Neural crest cell (in vitro differentiated cells): ENCODE measurements at regions not wholly inside any gene's neighbourhood (a gene's known extent, or its start where the extent isn't known, plus 50 kb on each side); places are given as distances from the start of the nearest gene placed in this dataset.

Experiments
- DNase-seq: peaks from one replicate; pipeline ENCODE4 v3.0.0; 2021; ENCODE audit warnings: low read depth, mixed read lengths, low spot score
- H3K27ac Mint-ChIP-seq: one replicate; pipeline ENCODE4 v1.8.0; 2021; ENCODE audit warnings: mild to moderate bottlenecking, mixed read lengths; ENCODE audit not compliant: unreplicated experiment
- H3K27me3 Mint-ChIP-seq: 2 replicates; pipeline ENCODE4 v1.8.0; 2021; ENCODE audit warnings: low read depth, mild to moderate bottlenecking, mixed read lengths
- H3K36me3 Mint-ChIP-seq: 2 replicates; pipeline ENCODE4 v1.8.0; 2021; ENCODE audit warnings: low read depth, mild to moderate bottlenecking, mixed read lengths
- H3K4me1 Mint-ChIP-seq: 2 replicates; pipeline ENCODE4 v1.8.0; 2021; ENCODE audit warnings: mixed read lengths
- H3K4me3 Mint-ChIP-seq: one replicate; pipeline ENCODE4 v1.8.0; 2021; ENCODE audit warnings: mild to moderate bottlenecking, mixed read lengths
- H3K9me3 Mint-ChIP-seq: 2 replicates; pipeline ENCODE4 v1.8.0; 2021; ENCODE audit warnings: mixed read lengths
- TF ChIP-seq, protein P1 (sequence below): fragments of 200-600 bp; sonication (generic); conservative IDR thresholded peaks from 2 replicates; pipeline ENCODE4 v1.5.0; 2021; ENCODE audit warnings: antibody characterized with exemption, mild to moderate bottlenecking

DNA sequence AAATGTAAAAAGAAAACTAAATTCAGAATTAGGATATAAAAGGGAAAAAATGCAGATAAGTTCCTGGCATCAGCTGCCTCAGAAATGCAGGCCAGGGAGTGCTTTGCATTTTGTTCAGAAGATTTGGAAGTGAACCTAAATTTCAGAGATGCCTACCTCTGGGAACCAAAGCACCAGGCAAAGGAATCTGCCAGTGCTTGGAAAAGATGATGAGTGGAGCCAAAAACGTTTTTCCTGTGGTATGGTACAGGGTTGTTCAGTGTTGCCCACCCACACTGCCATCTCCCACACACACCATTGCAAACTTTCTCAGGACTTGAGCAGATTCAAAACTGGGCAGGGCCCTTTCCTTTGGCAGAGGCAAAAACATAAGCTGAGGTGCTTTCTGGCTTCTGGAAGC lies 349.5 kb downstream of the TGFB2 start:
- TF ChIP-seq, protein P1, sequence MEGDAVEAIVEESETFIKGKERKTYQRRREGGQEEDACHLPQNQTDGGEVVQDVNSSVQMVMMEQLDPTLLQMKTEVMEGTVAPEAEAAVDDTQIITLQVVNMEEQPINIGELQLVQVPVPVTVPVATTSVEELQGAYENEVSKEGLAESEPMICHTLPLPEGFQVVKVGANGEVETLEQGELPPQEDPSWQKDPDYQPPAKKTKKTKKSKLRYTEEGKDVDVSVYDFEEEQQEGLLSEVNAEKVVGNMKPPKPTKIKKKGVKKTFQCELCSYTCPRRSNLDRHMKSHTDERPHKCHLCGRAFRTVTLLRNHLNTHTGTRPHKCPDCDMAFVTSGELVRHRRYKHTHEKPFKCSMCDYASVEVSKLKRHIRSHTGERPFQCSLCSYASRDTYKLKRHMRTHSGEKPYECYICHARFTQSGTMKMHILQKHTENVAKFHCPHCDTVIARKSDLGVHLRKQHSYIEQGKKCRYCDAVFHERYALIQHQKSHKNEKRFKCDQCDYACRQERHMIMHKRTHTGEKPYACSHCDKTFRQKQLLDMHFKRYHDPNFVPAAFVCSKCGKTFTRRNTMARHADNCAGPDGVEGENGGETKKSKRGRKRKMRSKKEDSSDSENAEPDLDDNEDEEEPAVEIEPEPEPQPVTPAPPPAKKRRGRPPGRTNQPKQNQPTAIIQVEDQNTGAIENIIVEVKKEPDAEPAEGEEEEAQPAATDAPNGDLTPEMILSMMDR: no peak
- Mint-ChIP-seq H3K27ac (no peak overlapping the region), H3K9me3 (peaks cover 2% of the 10 kb centered on the region), H3K4me1 (no peaks in the 10 kb centered on the region), H3K4me3 (no peak overlapping the region), H3K27me3 (no peaks in the 10 kb centered on the region), H3K36me3 (no peaks in the 10 kb centered on the region)
- DNase-seq: no peak

DNA sequence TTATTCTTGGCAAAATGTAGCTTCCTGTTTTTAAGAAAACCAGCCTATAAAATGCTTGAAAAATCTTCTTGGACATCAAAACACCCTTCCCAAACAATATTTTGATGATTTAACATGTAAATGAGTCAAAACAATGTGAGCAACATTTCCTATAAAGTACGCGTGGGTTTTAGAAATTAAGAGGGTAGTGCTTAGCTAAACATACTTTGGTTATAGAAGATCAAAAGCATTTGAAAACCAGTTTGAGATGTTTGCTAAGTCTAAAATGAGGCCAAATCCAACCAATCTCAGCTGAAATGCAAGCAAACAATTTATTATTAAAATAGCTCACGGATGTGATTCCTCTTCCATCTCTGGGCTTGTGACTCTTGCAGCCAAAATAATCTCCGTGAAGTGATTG lies 350.4 kb downstream of the TGFB2 start:
- Mint-ChIP-seq H3K4me1 (no peaks in the 10 kb centered on the region), H3K27ac (no peak overlapping the region), H3K4me3 (no peak overlapping the region), H3K9me3 (no peaks in the 10 kb centered on the region), H3K36me3 (no peaks in the 10 kb centered on the region), H3K27me3 (no peaks in the 10 kb centered on the region)
- DNase-seq: no peak
- TF ChIP-seq, protein P1: no peak

DNA sequence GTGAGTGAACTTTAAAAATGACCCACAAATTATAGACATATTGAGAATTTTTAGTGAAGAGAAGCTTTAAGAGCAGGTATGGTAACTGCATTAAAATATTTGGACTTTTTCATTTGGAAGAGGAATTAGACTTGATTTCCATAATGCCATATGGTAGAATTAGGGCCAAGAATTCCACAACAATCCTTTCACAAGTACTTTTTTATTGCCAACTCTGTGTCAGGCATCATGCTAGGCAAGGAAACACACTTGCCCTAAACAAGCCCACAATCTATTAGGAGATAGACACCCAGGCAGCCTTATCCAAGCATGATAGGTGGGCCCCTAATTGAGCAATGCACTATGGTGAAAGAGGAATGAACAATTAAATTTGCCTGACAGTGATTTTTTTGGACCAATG lies 353.0 kb downstream of the TGFB2 start:
- TF ChIP-seq, protein P1: no peak
- no peaks in the 10 kb centered on the region for H3K36me3 Mint-ChIP-seq
- DNase-seq: no peak
- H3K9me3 Mint-ChIP-seq: no peaks in the 10 kb centered on the region
- H3K4me3 Mint-ChIP-seq: no peak overlapping the region
- no peaks in the 10 kb centered on the region for H3K4me1 Mint-ChIP-seq
- H3K27me3 Mint-ChIP-seq: no peaks in the 10 kb centered on the region
- H3K27ac Mint-ChIP-seq: no peak overlapping the region

- Mint-ChIP-seq H3K27ac (no peak overlapping the region), H3K27me3 (no peaks in the 10 kb centered on the region), H3K9me3 (no peaks in the 10 kb centered on the region), H3K4me3 (no peak overlapping the region), H3K4me1 (no peaks in the 10 kb centered on the region), H3K36me3 (no peaks in the 10 kb centered on the region)
- no peak for DNase-seq
- TF ChIP-seq, protein P1: no peak
Measured at GRCh38 chr1:218699421-218699820, 354.3 kb downstream of the TGFB2 start.

DNA sequence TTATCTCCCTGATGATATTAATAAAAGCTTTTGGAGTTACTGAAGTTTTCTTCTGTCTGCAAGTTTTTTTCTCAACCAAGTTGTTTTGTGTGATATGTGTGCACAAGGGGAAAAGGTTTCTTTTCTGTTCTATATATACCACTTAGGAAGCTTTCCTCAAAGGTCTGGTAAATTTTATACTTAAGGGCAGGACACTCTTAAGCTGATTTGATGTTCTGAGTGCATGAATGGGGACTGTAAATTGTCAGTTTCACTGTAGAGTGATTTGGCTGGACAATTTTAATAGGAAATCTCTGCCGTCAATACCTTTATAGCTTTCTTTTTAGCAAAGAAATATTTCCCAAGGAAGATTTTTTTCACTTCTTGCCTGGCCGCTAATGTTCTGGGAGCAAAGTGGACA lies 354.7 kb downstream of the TGFB2 start:
- Mint-ChIP-seq H3K4me3 (no peak overlapping the region), H3K27ac (no peak overlapping the region), H3K4me1 (no peaks in the 10 kb centered on the region), H3K9me3 (no peaks in the 10 kb centered on the region), H3K27me3 (no peaks in the 10 kb centered on the region), H3K36me3 (no peaks in the 10 kb centered on the region)
- TF ChIP-seq, protein P1: no peak
- DNase-seq: no peak

- no peaks in the 10 kb centered on the region for H3K36me3 Mint-ChIP-seq
- no peak for DNase-seq
- H3K27ac Mint-ChIP-seq: no peak overlapping the region
- H3K4me1 Mint-ChIP-seq: no peaks in the 10 kb centered on the region
- TF ChIP-seq, protein P1: no peak
- no peaks in the 10 kb centered on the region for H3K27me3 Mint-ChIP-seq
- H3K4me3 Mint-ChIP-seq: no peak overlapping the region
- no peaks in the 10 kb centered on the region for H3K9me3 Mint-ChIP-seq
Measured at GRCh38 chr1:218700666-218701065, 355.5 kb downstream of the TGFB2 start.
